Activated naive CD4-positive, alpha-beta T cell treated with anti-CD3 and anti-CD28 coated beads for 36 hours (primary cell): ENCODE measurements at regions not wholly inside any gene's neighbourhood (a gene's known extent, or its start where the extent isn't known, plus 50 kb on each side); places are given as distances from the start of the nearest gene placed in this dataset.

Source experiments
- CTCF ChIA-PET: fragments of 350-600 bp; sonication (Branson Sonifier 250); formaldehyde crosslinking; loops from one replicate; lab custom pipeline; 2021; ENCODE audit warnings: antibody characterized with exemption; lab: Charles Lee
- DNase-seq: peaks from one replicate; pipeline ENCODE4 v3.0.0-alpha.2; 2020
- H3K27ac Mint-ChIP-seq: one replicate; pipeline ENCODE4 v1.8.0; 2021; ENCODE audit warnings: mild to moderate bottlenecking, mixed read lengths
- H3K27me3 Mint-ChIP-seq: one replicate; pipeline ENCODE4 v1.8.0; 2021; ENCODE audit warnings: low read depth, mixed read lengths
- H3K36me3 Mint-ChIP-seq: one replicate; pipeline ENCODE4 v1.8.0; 2021; ENCODE audit warnings: low read depth, mixed read lengths
- H3K4me1 Mint-ChIP-seq: one replicate; pipeline ENCODE4 v1.8.0; 2021; ENCODE audit warnings: low read depth, mixed read lengths
- H3K4me3 Mint-ChIP-seq: one replicate; pipeline ENCODE4 v1.8.0; 2021; ENCODE audit warnings: mild to moderate bottlenecking, moderate library complexity, mixed read lengths
- H3K9me3 Mint-ChIP-seq: one replicate; pipeline ENCODE4 v1.8.0; 2021; ENCODE audit warnings: mixed read lengths
- intact Hi-C: fragments of 100-400 bp; cut with micrococcal nuclease; formaldehyde crosslinking; loops from one replicate; pipeline ENCODE4 v1.15.1; 2023

GRCh38 chr1:207224666-207225065, 96.8 kb upstream of the CD55 start:
- Mint-ChIP-seq H3K4me3 (no peak overlapping the region), H3K27ac (no peak overlapping the region), H3K36me3 (no peaks in the 10 kb centered on the region), H3K9me3 (no peaks in the 10 kb centered on the region), H3K27me3 (no peaks in the 10 kb centered on the region), H3K4me1 (no peaks in the 10 kb centered on the region)
- CTCF ChIA-PET: no interaction called here
- intact Hi-C loops: no loop called here
- DNase-seq: no peak

- Mint-ChIP-seq H3K27me3 (no peaks in the 10 kb centered on the region), H3K4me3 (no peak overlapping the region), H3K9me3 (no peaks in the 10 kb centered on the region), H3K36me3 (no peaks in the 10 kb centered on the region), H3K4me1 (no peaks in the 10 kb centered on the region), H3K27ac (no peak overlapping the region)
- DNase-seq: no peak
- CTCF ChIA-PET: no interaction called here
- intact Hi-C loops: no loop called here
These were observed 94.3 kb upstream of the CD55 start for GRCh38 chr1:207227131-207227630.

GRCh38 chr1:207228987-207229386, 92.5 kb upstream of the CD55 start:
- CTCF ChIA-PET: no interaction called here

GRCh38 chr1:207230441-207230840, 91.0 kb upstream of the CD55 start:
- H3K36me3 Mint-ChIP-seq: no peaks in the 10 kb centered on the region
- no peaks in the 10 kb centered on the region for H3K4me1 Mint-ChIP-seq
- intact Hi-C loops: no loop called here
- no peak overlapping the region for H3K27ac Mint-ChIP-seq
- DNase-seq: no peak
- H3K9me3 Mint-ChIP-seq: no peaks in the 10 kb centered on the region
- H3K4me3 Mint-ChIP-seq: no peak overlapping the region
- CTCF ChIA-PET: no interaction called here
- H3K27me3 Mint-ChIP-seq: no peaks in the 10 kb centered on the region

More at GRCh38 chr1:207228987-207229386, 92.5 kb upstream of the CD55 start:
- H3K4me1 Mint-ChIP-seq: no peaks in the 10 kb centered on the region
- intact Hi-C loops: no loop called here
- H3K27ac Mint-ChIP-seq: no peak overlapping the region
- no peaks in the 10 kb centered on the region for H3K9me3 Mint-ChIP-seq
- H3K36me3 Mint-ChIP-seq: no peaks in the 10 kb centered on the region
- no peak for DNase-seq
- no peak overlapping the region for H3K4me3 Mint-ChIP-seq
- no peaks in the 10 kb centered on the region for H3K27me3 Mint-ChIP-seq

GRCh38 chr1:207234690-207235089, 86.8 kb upstream of the CD55 start:
- Mint-ChIP-seq H3K9me3 (no peaks in the 10 kb centered on the region), H3K36me3 (no peaks in the 10 kb centered on the region), H3K4me3 (no peak overlapping the region), H3K27me3 (no peaks in the 10 kb centered on the region), H3K27ac (no peak overlapping the region), H3K4me1 (no peaks in the 10 kb centered on the region)
- intact Hi-C loops: no loop called here
- DNase-seq: no peak
- CTCF ChIA-PET: interaction anchor here (0.7 kb wide), 1 partner anchor 10 kb away, joined by 4 read pairs; no protein-coding TSS in a partner anchor

GRCh38 chr1:207239874-207240273, 81.6 kb upstream of the CD55 start:
- Mint-ChIP-seq H3K27ac (no peak overlapping the region), H3K4me3 (no peak overlapping the region), H3K36me3 (no peaks in the 10 kb centered on the region), H3K27me3 (no peaks in the 10 kb centered on the region), H3K4me1 (no peaks in the 10 kb centered on the region), H3K9me3 (no peaks in the 10 kb centered on the region)
- CTCF ChIA-PET: no interaction called here
- intact Hi-C loops: no loop called here
- DNase-seq: no peak

- Mint-ChIP-seq H3K27me3 (no peaks in the 10 kb centered on the region), H3K9me3 (no peaks in the 10 kb centered on the region), H3K36me3 (no peaks in the 10 kb centered on the region), H3K27ac (no peak overlapping the region), H3K4me3 (no peak overlapping the region), H3K4me1 (peaks cover 4% of the 10 kb centered on the region)
- intact Hi-C loops: no loop called here
- DNase-seq: no peak
- CTCF ChIA-PET: no interaction called here
These were observed 81.0 kb upstream of the CD55 start for GRCh38 chr1:207240325-207241101.

GRCh38 chr1:207241164-207241934, 80.1 kb upstream of the CD55 start:
- no peak overlapping the region for H3K27ac Mint-ChIP-seq

GRCh38 chr1:207243442-207244408, 77.8 kb upstream of the CD55 start:
- Mint-ChIP-seq H3K4me3 (no peak overlapping the region), H3K27me3 (no peaks in the 10 kb centered on the region), H3K27ac (no peak overlapping the region), H3K9me3 (no peaks in the 10 kb centered on the region), H3K4me1 (peaks cover 5% of the 10 kb centered on the region), H3K36me3 (no peaks in the 10 kb centered on the region)
- CTCF ChIA-PET: interaction anchor here (0.6 to 1.0 kb wide), 2 partner anchors 9 to 84 kb away, joined by 3 to 4 read pairs; no protein-coding TSS in a partner anchor
- intact Hi-C loops: no loop called here
- no peak for DNase-seq

More at GRCh38 chr1:207241164-207241934, 80.1 kb upstream of the CD55 start:
- DNase-seq: no peak
- CTCF ChIA-PET: no interaction called here
- H3K9me3 Mint-ChIP-seq: no peaks in the 10 kb centered on the region
- H3K4me3 Mint-ChIP-seq: no peak overlapping the region
- peaks cover 5% of the 10 kb centered on the region for H3K4me1 Mint-ChIP-seq
- intact Hi-C loops: no loop called here
- no peaks in the 10 kb centered on the region for H3K27me3 Mint-ChIP-seq
- H3K36me3 Mint-ChIP-seq: no peaks in the 10 kb centered on the region

GRCh38 chr1:207244409-207244801, 77.1 kb upstream of the CD55 start:
- H3K27ac Mint-ChIP-seq: no peak overlapping the region
- no peak for DNase-seq
- intact Hi-C loops: no loop called here
- H3K4me1 Mint-ChIP-seq: peaks cover 5% of the 10 kb centered on the region
- H3K9me3 Mint-ChIP-seq: no peaks in the 10 kb centered on the region
- no peaks in the 10 kb centered on the region for H3K27me3 Mint-ChIP-seq
- H3K4me3 Mint-ChIP-seq: no peak overlapping the region
- H3K36me3 Mint-ChIP-seq: no peaks in the 10 kb centered on the region
- CTCF ChIA-PET: interaction anchor here (0.6 to 1.0 kb wide), 2 partner anchors 10 to 85 kb away, joined by 3 to 4 read pairs; no protein-coding TSS in a partner anchor

GRCh38 chr1:207245124-207245523, 76.4 kb upstream of the CD55 start:
- Mint-ChIP-seq H3K4me3 (no peak overlapping the region), H3K4me1 (peaks cover 5% of the 10 kb centered on the region), H3K9me3 (no peaks in the 10 kb centered on the region), H3K27me3 (no peaks in the 10 kb centered on the region), H3K27ac (no peak overlapping the region), H3K36me3 (no peaks in the 10 kb centered on the region)
- CTCF ChIA-PET: interaction anchor here (0.6 kb wide), 1 partner anchor 659 kb away, joined by 3 read pairs; no protein-coding TSS in a partner anchor
- no peak for DNase-seq
- intact Hi-C loops: no loop called here
